NCI-H748 (cell line): ENCODE measurements at regions not wholly inside any gene's neighbourhood (a gene's known extent, or its start where the extent isn't known, plus 50 kb on each side); places are given as distances from the start of the nearest gene placed in this dataset.

Experiments used
- DNase-seq: peaks from one replicate; lab custom pipeline; 2025; ENCODE audit not compliant: unreplicated experiment; lab: John Stamatoyannopoulos, UW

GRCh38 chr1:112196731-112197130 lies 199.3 kb upstream of the CTTNBP2NL start:
- DNase-seq, result no peak

GRCh38 chr1:112209493-112209892 lies 186.5 kb upstream of the CTTNBP2NL start:
- no peak for DNase-seq

- DNase-seq, result no peak
Observed at GRCh38 chr1:112219267-112219666, 176.7 kb upstream of the CTTNBP2NL start.

GRCh38 chr1:112230232-112230631 lies 165.8 kb upstream of the CTTNBP2NL start:
- no peak for DNase-seq

- DNase-seq, result no peak
Observed at GRCh38 chr1:112231331-112231730, 164.7 kb upstream of the CTTNBP2NL start.

- no peak for DNase-seq
Observed at GRCh38 chr1:112232848-112233247, 163.2 kb upstream of the CTTNBP2NL start.

- no peak for DNase-seq
Observed at GRCh38 chr1:112234710-112235109, 161.3 kb upstream of the CTTNBP2NL start.

- DNase-seq, result peak; percentile 98
Observed at GRCh38 chr1:112237983-112238545, 157.9 kb upstream of the CTTNBP2NL start.

GRCh38 chr1:112239683-112240330 lies 156.2 kb upstream of the CTTNBP2NL start:
- no peak for DNase-seq

- DNase-seq, result no peak
Observed at GRCh38 chr1:112242470-112242869, 153.5 kb upstream of the CTTNBP2NL start.

GRCh38 chr1:112244131-112244530 lies 151.9 kb upstream of the CTTNBP2NL start:
- no peak for DNase-seq

GRCh38 chr1:112245114-112245513 lies 150.9 kb upstream of the CTTNBP2NL start:
- DNase-seq, result no peak

- peak; percentile 98 for DNase-seq
Observed at GRCh38 chr1:112247036-112247597, 148.9 kb upstream of the CTTNBP2NL start.

- peak; percentile 66 for DNase-seq
Observed at GRCh38 chr1:112247961-112248360, 148.1 kb upstream of the CTTNBP2NL start.

- DNase-seq, result no peak
Observed at GRCh38 chr1:112250892-112251291, 145.1 kb upstream of the CTTNBP2NL start.

GRCh38 chr1:112251766-112252506 lies 144.1 kb upstream of the CTTNBP2NL start:
- DNase-seq, result no peak

- DNase-seq, result no peak
Observed at GRCh38 chr1:112253366-112253765, 142.6 kb upstream of the CTTNBP2NL start.

GRCh38 chr1:112255080-112255479 lies 140.9 kb upstream of the CTTNBP2NL start:
- no peak for DNase-seq

GRCh38 chr1:112256411-112256810 lies 139.6 kb upstream of the CTTNBP2NL start:
- DNase-seq, result no peak

GRCh38 chr1:112257043-112257835 lies 138.8 kb upstream of the CTTNBP2NL start:
- DNase-seq, result no peak

GRCh38 chr1:112260699-112261098 lies 135.3 kb upstream of the CTTNBP2NL start:
- DNase-seq, result no peak
